Right ventricle myocardium inferior (tissue), 1 donor: ENCODE measurements at regions not wholly inside any gene's neighbourhood (a gene's known extent, or its start where the extent isn't known, plus 50 kb on each side); places are given as distances from the start of the nearest gene placed in this dataset.
"Not testable (repeated sequence)": the region's sequence is repeated elsewhere in the genome, so short reads cannot be mapped to it uniquely, and the experiment has no call there.

Source experiments
- ATAC-seq: fragments of 200-7000 bp; cut with Tn5 transposase; one replicate; pipeline ENCODE4 v1.9.1; 2020; ENCODE audit warnings: mild to moderate bottlenecking, moderate library complexity
- DNase-seq: peaks from one replicate; pipeline ENCODE4 v3.0.0; 2021; ENCODE audit errors: missing footprints
- intact Hi-C: fragments of 100-400 bp; cut with DNase I; formaldehyde crosslinking; loops from one replicate; pipeline ENCODE4 v1.11.0; 2022
- donor health status: DM: no; HTN: yes; CAD: no; lungs with severe emphysema.

DNA sequence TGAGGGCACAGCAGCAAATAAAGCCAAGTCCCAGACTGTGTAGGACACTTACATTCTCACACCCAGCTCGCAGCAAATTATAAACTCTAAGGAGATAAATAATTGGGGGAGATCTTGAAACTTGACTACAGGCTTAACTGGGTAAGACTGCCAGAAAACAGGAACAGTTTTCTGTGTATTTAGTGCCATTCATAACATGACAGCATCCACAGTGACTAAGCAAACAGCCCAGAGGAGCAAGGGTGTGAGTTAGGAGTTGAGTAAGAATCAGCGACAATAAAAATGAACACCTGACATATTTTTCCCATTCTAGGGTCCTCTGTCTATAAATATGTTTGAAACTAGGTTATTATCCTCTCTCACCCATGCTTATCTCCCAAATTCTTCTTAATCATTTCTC, 370.9 kb upstream of the WWC1 start:
- DNase-seq, result no peak
- no peak for ATAC-seq
- intact Hi-C loops, result no loop called here

DNA sequence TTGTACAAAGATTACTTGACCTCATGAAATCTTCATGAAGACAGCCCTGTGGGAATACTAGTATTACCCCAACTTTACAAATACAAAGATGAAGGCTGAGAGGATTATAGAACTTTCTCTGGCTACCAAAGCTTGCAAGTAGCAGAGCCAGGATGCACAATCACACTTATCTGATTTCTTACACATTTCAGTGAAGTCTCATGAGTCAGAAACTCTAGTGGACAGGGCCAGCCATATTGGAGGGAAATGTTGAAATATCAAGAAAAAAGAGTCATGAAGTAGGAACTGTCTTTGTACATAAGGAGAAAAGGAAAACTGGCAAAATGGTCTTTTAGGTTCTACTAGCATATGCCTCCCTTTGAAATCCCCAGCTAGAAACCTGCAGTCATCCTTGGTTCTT, 369.6 kb upstream of the WWC1 start:
- no peak for DNase-seq
- ATAC-seq, result no peak
- intact Hi-C loops, result no loop called here

DNA sequence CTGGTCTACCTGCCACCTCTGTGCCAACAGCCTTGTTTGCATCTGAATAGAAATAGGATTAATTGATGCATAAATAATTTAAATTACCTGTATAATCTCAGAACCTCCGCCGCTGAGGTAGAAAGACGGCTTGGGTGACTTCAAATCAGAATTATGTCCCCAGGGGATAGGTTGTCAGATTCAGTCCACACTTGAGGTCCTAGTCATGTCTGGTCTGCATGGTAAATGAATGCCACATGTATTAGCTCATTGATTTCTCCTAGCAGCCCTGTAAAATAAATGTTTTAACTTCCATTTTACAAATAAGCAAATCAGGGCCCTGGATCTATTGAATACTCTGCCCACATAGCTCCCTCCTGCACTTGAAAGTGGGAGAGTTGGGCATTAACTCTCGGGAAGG, 368.0 kb upstream of the WWC1 start:
- ATAC-seq, result no peak
- no peak for DNase-seq
- intact Hi-C loops, result no loop called here

DNA sequence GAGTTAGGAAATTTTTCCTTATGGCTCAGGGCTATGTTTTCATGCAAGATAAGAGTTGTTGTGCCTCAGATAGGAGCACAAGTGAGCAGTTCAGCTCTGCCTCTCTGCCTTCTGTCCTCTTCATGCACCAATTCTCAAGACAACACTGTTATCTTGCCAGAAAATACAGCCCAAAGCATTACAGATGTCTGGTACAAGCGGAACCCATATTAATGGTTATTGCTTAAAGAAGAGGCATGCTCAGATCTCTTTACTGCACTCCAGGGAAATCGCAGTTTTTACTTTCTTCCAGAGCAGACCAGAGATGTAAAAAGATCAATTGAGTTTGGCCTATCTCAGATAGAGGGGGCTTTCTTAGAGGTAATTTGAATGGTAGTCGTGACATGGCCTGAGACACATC, 361.6 kb upstream of the WWC1 start:
- ATAC-seq (no peak), DNase-seq (no peak)
- intact Hi-C loops, result loop anchor here (5.0 kb wide), 1 partner anchor 38 kb away; no protein-coding TSS in a partner anchor

DNA sequence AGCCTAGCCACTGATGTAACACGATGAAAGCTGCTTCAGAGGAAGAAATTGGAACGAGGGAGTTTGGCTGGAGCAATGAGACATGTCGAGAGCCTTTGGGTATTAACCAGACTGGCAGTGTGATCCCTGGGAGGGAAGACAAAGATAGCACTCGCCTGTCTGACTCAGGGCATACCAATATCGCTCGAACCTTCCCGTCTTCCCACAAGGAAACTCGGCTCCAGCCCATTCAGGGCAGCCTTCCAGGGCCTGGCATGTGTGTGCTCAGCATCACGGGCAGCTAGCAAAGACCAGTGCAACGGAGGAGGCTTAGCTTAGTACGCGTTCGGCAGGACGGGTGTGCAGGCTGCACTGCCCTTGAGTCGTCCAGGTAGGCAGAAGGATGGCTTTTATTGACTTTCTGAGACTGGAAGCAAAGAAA, 356.9 kb upstream of the WWC1 start:
- ATAC-seq (peak; percentile 93), DNase-seq (peak; percentile 79)
- intact Hi-C loops, result loop anchor here (5.0 kb wide), 1 partner anchor 42 kb away; no protein-coding TSS in a partner anchor

DNA sequence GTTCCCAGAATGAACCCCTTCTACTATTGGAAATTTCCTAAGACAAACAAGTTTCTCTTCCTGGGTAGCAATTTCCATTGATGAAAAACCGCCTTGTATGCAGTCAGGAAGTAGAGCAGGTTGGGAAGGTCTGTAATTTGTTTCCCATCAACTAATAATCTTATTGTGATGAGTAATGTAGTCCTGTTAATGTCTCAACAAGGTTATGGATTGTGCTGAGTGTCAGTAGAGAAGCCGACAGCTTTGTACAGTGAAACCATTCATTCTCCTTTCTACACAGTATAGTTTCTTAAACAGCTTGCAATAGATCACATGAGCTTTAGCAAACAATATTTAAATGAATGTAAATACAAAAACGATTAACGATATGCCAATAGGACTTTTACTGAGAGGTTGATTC, 355.4 kb upstream of the WWC1 start:
- DNase-seq, result no peak
- intact Hi-C loops, result loop anchor here (2.0 kb wide), 1 partner anchor 211 kb away; no protein-coding TSS in a partner anchor
- no peak for ATAC-seq

DNA sequence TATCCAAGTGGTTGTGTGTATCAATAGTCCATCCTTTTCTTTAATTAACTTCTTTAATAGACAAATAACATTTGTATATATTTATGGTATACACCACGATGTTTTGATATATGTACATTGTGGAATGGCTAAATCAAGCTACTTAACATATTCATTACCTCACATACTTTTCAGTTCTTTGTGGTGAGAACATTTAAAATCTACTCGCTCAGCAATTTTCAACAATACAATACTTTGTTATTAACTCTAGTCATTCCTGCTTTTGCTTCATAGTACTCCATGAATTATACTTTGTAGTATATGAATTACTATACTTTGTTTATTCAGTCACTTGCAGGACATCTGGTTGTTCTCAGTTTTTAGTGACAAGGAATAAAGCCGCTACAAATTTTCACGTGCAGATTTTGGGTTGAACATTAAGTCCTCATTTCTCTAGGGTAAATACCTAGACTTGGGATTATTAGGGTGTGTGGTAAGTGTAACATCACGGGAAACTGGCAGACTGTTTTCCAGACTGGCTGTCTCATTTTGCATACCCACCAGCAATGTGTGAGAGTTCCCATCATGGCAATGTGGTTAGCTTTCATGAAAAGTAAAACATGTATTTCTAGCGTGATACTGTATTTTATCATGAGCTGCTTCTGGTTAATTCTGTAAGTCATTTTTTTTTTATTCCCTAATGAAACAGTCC, 354.4 kb upstream of the WWC1 start:
- intact Hi-C loops, result loop anchor here (2.0 kb wide), 1 partner anchor 212 kb away; no protein-coding TSS in a partner anchor
- no peak for DNase-seq
- ATAC-seq, result no peak

DNA sequence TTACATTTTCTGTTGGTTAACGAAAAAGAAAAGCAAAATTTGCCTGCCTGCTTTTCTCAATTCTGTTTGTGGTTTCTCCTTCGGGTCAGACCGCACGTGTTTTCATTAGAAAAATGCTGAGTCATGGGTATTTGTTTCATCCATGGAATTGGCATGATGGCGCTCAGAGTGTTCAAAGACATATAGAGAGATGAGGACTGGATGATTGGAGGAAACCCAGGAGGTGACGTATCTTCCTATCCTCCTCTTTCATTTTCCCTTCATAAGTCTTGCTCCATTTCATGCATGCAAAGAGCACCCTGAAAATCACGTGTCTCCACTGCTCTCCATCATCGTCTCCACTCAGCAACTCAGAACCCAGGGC, 353.8 kb upstream of the WWC1 start:
- no peak for DNase-seq
- intact Hi-C loops, result loop anchor here (2.0 kb wide), 1 partner anchor 213 kb away; no protein-coding TSS in a partner anchor
- no peak for ATAC-seq

DNA sequence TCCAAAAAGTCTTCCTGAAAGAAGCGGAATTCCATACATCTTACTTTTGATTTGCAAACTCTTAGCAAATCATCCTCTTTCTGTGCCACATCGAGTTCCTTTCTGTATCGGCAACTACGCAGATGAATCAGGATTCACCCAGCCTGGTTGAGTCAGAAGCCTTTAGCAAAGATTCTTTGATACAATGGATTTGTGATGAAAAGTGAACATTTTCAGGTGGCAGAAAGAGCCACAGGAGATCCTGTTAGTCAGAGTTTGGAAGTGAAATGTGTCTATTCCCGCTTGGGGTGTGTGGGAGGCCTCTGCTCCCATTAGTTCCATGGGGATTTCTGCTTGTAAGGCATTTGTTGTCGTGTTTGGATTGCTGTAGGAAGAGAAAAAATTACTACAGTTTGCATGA, 351.8 kb upstream of the WWC1 start:
- ATAC-seq, result no peak
- no peak for DNase-seq
- intact Hi-C loops, result no loop called here

DNA sequence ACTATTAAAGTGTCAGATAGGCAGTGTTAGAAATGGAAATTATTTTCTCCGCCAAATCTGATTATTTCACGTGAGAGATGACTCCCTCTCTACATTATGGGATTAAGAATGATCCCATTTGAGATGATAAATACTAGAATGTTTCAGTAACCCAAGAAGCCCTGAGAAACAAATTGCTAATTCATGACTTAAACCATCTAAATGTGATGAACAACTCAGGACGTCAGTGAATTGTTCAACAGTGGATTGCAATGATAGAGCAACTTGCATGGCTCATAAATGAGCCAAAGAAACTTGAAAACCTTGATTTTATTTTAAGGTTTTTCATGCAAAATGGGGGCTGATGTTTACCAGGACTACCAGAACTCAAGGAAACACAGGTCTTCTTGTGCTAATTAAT, 350.5 kb upstream of the WWC1 start:
- ATAC-seq (no peak), DNase-seq (no peak)
- intact Hi-C loops, result no loop called here

DNA sequence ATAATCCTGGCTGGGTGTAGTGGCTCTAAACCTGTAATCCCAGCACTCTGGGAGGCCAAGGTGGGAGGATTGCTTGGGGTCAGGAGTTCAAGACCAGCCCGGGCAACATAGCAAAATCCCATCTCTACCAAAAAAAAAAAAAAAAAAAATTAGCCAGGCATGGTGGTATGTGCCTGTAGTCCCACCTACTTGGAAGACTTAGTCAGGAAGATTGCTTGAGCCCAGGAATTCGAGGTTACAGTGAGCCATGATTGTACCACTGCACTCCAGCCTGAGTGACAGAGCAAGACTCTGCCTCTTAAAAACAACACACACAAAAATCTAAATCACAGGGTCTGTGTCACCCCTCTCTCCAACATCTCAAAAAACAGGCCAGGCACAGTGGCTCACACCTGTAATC, 349.9 kb upstream of the WWC1 start:
- DNase-seq, intact Hi-C loops, ATAC-seq: not testable (repeated sequence)

DNA sequence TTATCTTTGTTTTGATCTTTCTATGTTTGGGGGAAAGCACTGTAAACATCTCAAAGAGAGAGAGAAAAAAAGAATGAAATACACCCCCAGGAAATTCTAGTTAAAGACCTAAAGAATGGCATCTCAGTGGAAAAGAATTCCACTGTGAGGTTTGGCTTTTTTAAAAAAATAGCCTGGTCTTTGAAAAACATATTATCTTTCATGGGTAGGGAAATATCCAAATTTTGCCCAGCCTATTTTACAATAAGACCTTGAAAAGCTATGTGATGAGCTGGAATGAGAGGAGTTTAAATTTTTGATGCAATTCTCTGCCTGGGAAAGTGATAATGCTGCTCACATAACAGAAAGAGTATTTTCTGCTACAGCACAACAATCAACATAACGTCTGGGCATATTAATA, 348.1 kb upstream of the WWC1 start:
- DNase-seq, result no peak
- intact Hi-C loops, result no loop called here
- ATAC-seq, result no peak

DNA sequence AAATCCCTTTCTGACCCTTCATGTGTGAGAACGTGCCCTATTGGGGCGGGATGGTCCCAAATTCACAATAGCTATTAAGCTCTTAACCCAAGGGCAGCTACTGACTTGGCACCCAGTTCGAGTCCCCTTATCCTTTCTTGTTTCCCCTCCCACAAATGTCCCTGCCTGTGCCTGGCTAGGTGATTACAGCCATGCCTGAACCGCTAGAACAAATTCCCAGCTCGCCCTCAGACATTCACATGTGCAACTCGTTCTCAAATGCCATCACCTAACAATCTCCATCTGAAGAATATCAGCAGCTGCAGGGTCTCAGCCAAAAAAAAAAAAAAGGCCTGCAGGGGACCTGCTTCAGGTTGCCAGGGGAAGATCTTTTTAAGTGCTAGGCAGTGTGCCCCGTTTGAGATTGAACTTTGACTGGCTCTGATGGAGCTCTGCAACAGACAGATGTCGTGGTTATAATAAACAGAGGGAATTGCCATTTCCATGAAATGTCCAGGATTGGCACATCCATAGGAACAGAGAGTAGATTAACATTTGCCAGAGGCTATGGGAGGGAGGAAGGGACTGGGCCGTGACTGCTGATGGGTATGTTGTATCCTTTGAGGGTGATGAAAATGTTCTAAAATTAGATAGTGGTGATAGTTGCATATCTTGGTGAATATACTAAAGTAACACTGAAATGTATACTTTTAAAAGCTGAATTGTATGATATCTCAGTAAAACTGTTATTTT, 347.2 kb upstream of the WWC1 start:
- no peak for DNase-seq
- peak; percentile 78 for ATAC-seq
- intact Hi-C loops, result no loop called here

DNA sequence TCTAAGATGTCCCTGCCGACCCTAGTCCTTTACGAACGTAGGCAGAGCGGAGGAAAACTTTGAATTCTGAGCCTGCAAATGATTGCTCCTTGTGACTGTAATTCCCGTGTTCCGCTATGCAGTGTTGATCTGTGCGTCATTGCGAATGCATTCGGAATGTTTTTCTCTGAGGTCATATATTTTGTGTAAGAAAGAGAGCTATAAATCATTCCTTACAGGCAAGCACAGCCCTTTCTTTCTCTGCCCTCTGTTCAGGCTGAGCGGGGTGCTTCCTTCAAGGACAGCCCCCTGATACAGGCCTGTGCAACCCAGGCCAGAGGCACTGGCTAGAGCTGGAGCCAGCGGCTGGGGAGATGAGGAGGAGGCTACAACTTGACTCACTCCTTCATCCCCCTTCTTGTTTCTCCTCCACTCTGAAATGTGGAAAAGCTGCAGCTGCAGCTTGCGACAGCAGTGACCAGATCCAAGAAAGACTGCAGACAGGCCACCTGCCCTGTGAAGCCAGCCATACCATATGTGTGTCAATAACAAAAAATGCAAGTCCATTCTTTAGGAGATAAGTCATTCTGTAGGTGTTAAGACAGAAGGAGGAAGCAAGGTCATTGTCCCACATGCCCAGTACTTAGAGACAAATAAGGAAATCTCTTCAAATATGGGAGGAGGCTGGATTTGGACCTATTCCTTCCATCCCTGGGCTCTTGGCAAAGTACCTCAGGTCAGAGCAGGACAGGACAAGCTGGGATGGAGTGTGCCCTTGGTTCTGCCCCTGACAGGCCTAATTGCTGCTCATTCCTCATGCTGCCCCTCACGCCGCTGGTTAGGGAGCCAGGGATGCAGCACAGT, 345.7 kb upstream of the WWC1 start:
- ATAC-seq (peak; percentile 82), DNase-seq (no peak)
- intact Hi-C loops, result loop anchor here (2.0 to 5.0 kb wide), 3 partner anchors 52 to 127 kb away; no protein-coding TSS in a partner anchor

DNA sequence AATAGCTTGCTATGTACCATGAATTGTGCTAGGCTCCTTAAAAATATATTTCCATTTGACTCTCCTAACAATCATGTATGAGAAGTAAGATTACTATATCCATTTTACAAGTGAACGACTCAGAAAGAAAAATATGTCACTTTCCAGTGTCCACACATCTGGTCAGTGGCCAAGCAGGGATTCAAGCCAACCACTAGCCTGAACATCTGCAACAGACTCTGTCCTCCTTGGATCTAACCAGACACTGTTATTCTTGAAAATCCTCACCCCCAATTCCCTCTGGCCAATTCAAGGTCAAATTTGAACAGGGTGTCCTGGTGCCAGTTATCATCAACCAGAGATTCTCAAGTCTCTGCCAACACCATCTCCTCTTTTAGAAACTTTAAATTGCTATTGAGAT, 344.1 kb upstream of the WWC1 start:
- intact Hi-C loops, result loop anchor here (2.0 to 5.0 kb wide), 3 partner anchors 50 to 125 kb away; no protein-coding TSS in a partner anchor
- ATAC-seq (no peak), DNase-seq (no peak)

DNA sequence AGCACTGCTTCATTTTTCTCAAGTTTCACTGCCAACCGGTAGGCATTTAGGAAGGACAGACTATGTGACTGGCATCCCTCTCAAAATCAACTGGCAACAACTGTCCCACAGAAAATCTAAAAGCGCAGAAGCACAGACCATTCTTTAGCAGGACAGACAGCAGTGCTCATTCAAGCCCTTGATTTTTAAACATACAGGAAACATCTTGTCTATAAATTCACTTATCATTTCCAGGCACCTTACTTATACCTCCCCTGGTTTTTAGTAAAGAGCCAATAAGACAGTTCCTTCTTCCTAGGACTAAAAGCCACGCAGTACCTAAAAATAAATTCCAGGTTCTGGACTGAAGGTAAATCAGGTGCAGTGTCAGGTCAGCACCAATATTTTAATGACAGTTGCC, 343.2 kb upstream of the WWC1 start:
- intact Hi-C loops, result loop anchor here (5.0 kb wide), 2 partner anchors 49 to 124 kb away; no protein-coding TSS in a partner anchor
- DNase-seq, result no peak
- no peak for ATAC-seq

DNA sequence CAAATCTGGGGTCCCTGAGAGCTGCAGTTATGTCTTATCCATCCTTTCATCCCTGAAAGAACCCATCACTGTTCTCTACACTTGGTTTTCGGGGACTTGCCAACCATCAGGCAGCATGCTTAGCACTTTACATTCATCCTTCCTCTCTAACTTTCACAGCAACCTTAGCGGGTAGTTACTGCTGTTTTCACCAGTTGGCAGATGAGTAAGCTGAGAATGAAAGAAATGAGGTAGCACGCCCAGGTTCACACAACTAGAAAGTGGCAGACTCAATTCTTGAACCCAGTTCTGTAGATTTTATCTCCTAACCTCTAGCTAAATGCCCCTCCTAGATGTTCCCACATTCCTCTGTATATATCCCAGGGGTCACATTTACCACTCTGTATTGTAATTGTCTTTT, 342.0 kb upstream of the WWC1 start:
- ATAC-seq (no peak), DNase-seq (no peak)
- intact Hi-C loops, result loop anchor here (5.0 kb wide), 2 partner anchors 48 to 123 kb away; no protein-coding TSS in a partner anchor

DNA sequence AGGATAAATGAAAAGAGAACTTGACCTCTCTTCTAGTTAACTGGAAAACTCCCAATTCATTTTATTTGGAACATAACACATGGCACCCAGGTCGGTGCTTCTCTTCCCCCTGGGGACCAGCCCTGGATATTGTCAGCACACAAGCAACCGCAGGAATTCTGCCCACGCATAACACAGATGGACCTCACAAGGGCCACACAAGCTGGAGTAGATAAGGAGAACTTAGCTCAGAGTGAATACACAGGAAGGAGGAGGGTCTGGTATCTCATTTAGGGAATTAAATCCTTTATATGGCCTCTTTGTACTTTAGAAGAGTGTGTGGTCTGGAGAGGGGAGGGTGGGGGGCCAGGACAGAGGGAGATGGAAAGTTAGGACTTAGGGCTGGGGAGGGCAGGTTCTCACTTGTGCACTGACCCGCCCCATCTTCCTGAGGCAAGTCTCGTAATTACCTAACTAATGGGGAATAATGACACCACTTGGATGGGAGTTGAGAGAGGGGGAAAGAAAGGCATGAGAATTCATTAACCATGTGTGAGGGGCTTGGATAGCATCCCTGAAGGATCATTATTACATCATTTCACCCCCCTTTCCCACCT, 341.2 kb upstream of the WWC1 start:
- ATAC-seq (no peak), DNase-seq (no peak)
- intact Hi-C loops, result no loop called here

DNA sequence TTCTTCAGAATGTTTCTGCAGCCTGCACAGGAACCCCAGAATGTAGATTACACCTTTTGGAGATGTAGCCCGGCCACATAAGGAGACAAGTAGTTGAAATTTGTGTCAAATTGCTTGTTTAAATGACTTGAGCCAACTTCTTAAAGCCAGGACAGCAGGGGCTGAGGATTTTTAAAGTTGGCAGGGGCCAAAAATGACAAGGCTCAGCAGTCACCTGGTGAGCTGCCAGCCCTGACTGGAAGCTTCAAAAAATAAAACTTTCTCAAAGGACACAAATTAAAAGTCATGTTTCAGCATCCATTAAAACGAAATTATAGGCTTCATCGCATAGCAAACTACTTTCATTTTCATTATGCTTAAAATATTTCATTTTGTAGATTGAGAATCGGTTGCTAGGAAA, 340.3 kb upstream of the WWC1 start:
- intact Hi-C loops, result no loop called here
- ATAC-seq (no peak), DNase-seq (no peak)
